ENCODE measurements at regions not wholly inside any gene's neighbourhood (a gene's known extent, or its start where the extent isn't known, plus 50 kb on each side); places are given as distances from the start of the nearest gene placed in this dataset.

GRCh38 chr13:34038541-34039068 lies 220.7 kb downstream of the RFC3 start:
- intact Hi-C loops (cut with micrococcal nuclease), result no loop called here

DNA sequence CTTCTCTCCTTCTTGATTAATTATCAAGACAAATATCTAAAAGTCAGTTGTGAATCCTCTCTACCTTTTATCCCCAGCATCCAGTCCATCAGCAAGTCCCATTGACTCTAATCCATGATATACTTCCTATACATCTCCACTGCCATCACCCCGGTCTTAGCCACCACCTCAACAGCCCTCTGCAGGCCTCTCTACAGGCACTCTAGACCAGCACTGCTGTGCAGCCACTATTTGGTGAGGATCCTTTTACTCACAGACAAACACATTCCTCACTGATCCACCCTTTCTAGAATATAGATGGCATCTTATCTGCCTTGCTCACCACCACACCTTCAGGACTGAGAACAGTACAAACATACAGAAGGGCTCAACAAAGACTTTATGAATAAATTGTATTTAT lies 221.7 kb downstream of the RFC3 start:
- intact Hi-C loops (cut with micrococcal nuclease), result no loop called here

DNA sequence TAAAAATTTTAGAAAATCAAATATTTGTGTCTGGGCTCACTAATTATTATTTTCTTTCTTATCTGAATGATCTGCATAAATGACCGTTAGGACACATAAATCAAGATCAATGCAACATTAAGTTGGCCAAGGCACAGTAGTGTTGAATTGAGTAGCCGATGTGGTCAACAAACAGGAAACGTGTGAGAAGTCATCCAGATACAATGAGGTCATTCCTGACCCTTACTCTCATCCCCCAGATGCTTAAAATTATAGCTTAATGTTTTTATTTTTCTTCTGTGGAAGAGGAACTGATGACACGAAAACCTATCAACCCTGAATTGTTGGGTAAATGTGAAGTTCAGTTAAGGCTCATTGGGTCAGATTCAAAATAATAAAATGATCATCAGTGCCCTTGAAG lies 222.9 kb downstream of the RFC3 start:
- intact Hi-C loops (cut with micrococcal nuclease), result no loop called here

DNA sequence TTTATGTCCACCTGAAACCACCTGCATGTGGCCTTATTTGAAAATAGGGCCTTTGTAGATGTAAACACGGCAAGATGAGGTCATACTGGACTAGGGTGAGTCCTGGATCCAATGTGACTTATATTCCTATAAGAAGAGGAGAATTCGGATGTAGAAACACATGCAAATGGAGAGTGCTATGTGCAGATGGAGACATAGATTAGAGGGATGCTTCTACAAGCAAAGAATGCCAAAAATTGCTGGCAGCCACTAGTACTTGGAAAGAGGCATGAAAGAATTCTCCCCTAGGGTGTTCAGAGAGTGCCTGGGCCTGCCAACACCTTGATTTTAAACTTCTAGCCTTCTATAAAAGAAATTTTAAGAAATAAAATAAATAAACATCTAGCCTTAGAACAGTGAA lies 226.1 kb downstream of the RFC3 start:
- intact Hi-C loops (cut with micrococcal nuclease), result no loop called here

DNA sequence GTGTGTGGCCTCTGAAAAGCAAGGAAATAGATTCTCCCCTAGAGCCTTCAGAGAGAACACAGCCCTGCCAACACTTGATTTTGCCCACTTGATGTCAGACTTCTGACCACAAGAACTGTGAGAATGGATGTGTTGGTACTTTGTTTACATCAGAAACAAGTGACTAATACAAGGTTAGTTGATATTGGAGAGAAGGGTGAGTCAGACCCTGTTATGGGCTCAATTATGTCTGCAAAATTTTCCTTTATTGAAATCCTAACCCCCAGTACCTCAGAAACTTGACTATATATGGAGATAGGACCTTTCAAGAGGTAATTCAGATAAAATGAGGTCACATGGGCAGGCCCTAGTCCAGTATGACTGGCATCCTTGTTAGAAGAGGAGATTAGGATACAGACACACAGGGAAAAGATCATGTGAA lies 226.7 kb downstream of the RFC3 start:
- intact Hi-C loops (cut with micrococcal nuclease), result no loop called here

DNA sequence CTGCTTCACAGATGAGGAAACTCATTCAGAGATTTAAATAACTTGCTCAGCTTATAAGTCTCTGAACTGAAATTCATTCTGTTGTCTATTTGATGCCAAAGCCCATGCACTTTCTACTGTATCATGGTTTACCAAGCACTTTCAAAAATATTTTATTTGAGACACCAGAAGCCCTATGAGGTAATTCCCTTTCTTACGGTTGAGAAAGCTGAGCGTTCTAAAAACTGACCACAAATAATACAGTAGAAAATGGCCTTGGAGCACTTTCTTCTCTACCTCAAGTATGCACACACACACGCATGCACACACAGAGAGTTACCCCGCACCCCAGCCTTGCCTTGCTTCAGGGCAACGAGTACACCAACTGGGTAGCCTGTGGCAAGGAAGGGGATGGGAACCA lies 228.5 kb downstream of the RFC3 start:
- intact Hi-C loops (cut with micrococcal nuclease), result no loop called here

- intact Hi-C loops (cut with micrococcal nuclease), result no loop called here
Observed at GRCh38 chr13:34048652-34049051, 230.7 kb downstream of the RFC3 start.

- intact Hi-C loops (cut with micrococcal nuclease), result no loop called here
Observed at GRCh38 chr13:34056733-34057258, 238.8 kb downstream of the RFC3 start.

- intact Hi-C loops (cut with micrococcal nuclease), result no loop called here
Observed at GRCh38 chr13:34064456-34065205, 246.7 kb downstream of the RFC3 start.

- intact Hi-C loops (cut with micrococcal nuclease), result no loop called here
Observed at GRCh38 chr13:34065928-34066327, 248.0 kb downstream of the RFC3 start.

DNA sequence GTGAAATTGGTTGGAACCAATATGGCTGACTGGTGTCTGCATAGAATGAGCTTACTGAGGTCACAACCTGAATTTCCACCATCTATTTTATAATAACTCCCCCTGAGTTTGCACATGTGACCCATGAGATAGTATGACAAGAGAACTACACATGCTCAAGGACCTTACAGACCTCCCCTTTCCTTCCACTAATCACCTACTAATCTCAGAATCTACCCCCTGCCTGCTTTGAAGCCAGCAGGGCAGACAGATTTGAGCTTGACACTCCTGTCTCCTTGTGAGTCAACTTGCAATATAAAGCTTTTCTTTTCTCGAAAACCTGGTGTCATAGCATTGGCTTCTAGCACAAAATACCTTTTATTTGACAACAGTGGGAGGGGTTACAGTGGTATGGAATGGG lies 248.4 kb downstream of the RFC3 start:
- intact Hi-C loops (cut with micrococcal nuclease), result no loop called here

- intact Hi-C loops (cut with micrococcal nuclease), result no loop called here
Observed at GRCh38 chr13:34070006-34070405, 252.1 kb downstream of the RFC3 start.

GRCh38 chr13:34070544-34071303 lies 252.8 kb downstream of the RFC3 start:
- intact Hi-C loops (cut with micrococcal nuclease), result no loop called here

- intact Hi-C loops (cut with micrococcal nuclease), result no loop called here
Observed at GRCh38 chr13:34076319-34076718, 258.4 kb downstream of the RFC3 start.

- intact Hi-C loops (cut with micrococcal nuclease), result no loop called here
Observed at GRCh38 chr13:34076943-34077703, 259.2 kb downstream of the RFC3 start.

- intact Hi-C loops (cut with micrococcal nuclease), result no loop called here
Observed at GRCh38 chr13:34078334-34078999, 260.5 kb downstream of the RFC3 start.

- intact Hi-C loops (cut with micrococcal nuclease), result no loop called here
Observed at GRCh38 chr13:34085204-34085603, 267.3 kb downstream of the RFC3 start.

DNA sequence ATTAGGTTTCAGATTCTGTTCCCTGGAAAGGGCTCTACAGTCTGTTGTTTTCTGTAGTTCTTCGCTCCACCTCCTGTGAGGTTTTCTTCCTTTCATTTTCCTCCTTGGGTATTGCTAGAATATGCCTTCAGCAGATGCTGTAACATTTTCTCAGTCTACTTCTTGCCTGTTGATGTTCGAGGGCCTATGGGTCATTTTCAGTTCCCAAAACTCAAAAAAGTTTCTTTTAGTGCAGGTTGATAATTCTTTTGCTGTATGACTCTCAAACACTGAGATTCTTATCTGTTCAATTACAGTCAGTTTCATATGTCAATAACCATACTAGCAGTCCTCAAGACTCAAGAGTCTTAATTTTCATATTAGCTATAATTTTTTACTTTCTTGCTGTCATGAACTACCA lies 268.3 kb downstream of the RFC3 start:
- intact Hi-C loops (cut with micrococcal nuclease), result no loop called here

DNA sequence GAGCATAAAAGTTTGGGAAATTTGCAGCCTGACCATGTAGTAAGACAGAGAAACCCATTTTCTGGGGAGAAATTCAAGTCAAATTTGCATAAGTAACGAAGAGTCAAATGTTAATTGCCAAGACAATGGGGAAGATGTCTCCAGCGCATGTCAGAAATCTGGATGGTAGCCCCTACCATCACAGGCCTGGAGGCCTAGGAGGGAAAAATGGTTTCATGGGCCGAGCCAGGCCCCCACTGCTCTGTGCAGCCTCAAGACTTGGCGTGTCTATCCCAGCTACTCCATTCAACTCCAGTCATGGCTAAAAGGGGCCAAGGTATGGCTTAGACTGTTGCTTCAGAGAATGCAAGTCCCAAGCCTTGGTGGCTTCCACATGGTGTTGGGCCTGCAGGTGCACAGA lies 269.8 kb downstream of the RFC3 start:
- intact Hi-C loops (cut with micrococcal nuclease), result no loop called here

GRCh38 chr13:34103854-34104253 lies 285.9 kb downstream of the RFC3 start:
- intact Hi-C loops (cut with micrococcal nuclease), result no loop called here

GRCh38 chr13:34104853-34105252 lies 286.9 kb downstream of the RFC3 start:
- intact Hi-C loops (cut with micrococcal nuclease), result no loop called here

Measured in T-helper 1 cell treated with Interleukin-12 subunit alpha and Interleukin-12 subunit beta and Interleukin-4 antibody, amounts not matched to agents 30 ng/mL and 1 ng/mL, for 36 hours (primary cell).